ENCODE measurements at regions not wholly inside any gene's neighbourhood (a gene's known extent, or its start where the extent isn't known, plus 50 kb on each side); places are given as distances from the start of the nearest gene placed in this dataset.
A peak's percentile ranks its signal among the peaks of the same experiment; 100 is the strongest.
"Not testable (repeated sequence)": the region's sequence is repeated elsewhere in the genome, so short reads cannot be mapped to it uniquely, and the experiment has no call there.

DNA sequence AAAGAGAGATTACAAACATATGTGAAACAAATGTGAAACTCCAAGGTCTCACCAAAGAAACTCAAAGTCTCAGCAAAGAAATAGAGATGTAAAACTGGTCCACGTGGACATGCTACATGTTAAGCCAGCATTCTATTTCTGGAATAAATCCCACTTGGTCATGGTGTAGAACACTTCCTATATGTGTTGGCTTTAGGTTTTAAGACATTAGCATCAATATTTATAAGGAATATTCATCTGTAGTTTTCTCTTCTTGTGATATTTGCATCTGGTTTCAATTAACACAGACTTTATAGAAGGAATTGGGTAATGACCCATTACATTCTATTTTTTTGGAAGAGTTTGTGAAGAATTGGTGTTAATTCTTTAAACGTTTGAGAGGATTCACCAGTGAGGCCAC is 133.1 kb downstream of the COPS8 start:
- DNase-seq: no peak

DNA sequence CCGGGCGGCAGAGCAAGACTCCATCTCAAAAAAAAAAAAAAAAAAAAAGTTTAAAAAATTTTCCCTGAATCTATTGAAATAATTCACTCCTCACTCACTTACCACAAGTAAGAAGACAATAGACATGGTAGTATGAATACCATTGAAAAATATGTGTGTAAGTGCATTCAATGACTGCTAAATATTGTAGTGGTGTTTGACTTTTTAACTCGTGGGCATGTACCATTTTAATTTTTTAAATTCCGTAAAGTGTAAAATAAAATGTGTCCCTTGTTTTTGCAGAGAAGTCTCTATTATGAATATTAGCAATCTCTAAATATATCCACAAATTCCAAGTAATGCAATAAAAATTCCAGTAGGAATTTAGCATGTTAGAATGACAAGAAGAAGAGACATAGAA is 134.1 kb downstream of the COPS8 start:
- no peak for DNase-seq

DNA sequence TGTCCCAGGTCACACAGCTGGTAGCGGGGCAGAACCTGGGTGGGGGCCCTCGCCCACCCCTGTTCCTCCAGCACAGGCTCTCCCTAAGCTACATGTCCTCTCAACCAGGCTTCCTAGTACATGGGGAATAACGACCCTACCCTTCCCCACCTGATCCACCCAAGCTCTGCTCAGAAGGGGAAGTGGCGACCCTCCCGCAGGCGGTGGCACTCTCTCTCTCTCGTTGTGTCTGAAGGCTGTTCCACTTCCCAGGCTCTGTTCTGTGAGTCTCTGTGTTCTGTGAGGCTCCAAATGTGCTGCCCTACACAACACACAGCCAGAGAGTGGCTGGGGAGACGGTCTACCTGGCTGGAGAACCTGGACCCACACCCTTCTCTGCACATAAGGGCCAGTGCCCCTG is 135.8 kb downstream of the COPS8 start:
- DNase-seq: no peak

DNA sequence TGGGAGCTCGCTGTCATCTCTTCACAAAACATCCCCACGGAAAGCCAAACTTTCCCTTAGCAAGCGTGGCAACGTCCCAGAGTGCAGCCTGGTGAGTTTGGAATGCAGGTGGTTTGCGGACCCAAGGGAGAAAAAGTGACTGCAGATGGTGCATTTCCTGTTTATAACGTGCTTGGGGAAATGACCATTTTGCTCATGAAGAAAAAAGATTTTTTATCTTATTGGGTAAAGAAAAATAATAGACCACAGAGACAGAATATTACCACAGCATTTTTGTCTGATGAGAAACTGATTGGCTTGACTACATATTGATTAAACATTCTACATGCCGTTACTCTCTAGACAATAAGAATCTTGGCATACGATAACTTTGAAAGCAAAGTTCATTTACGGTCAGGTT is 136.5 kb downstream of the COPS8 start:
- no peak for DNase-seq

DNA sequence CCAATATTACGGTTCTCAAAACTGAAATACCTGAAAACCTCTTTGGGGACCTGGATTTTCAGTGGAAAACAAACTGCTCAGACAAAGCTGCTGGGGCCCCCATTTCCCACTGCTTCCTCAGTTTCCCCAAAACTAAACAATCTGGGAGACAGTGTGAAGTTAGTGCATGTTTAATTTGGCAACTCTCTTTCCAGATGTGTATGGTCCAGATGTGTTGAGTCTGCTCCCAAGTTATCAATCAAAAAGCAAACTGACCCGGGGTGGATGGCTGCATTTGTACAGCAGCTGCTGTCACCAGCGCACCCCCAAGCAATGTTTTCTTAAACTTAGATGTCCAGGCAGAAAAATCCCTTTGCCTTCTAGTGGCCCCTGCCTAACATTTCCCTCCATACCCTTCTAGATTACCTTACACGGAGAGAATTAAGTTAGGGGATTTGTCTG is 136.9 kb downstream of the COPS8 start:
- DNase-seq: no peak

DNA sequence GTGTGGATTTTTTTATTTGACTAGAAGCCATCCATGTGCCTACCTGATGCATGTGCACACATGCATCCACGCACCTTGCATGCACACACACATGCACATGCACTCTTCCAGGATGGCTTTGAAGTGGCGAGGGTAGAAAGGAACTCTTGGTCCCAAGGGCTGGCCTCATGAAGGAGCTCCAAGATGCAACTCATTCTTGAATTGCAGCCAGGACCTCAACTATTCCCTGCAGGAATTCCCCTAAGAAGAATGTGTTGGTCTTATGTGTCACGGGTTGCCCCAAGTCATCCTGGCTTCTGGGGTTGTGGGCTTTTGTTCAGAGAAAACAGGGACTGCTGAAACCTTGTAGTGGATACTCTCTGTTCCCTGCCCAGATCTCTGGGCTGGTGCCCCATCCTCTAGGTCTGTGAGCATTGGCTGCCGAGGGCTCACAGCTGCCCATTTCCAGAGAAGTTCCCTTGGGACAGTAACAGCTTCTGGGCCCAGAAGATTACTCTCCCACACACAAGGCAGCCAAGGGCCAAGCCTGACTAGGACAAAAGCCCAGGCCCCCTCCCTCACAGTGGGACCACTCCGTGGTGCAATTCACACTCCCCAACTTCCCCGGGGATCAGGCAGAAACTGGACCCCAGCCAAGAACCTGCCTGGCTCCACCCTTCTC is 137.6 kb downstream of the COPS8 start:
- peak; percentile 77 for DNase-seq

DNA sequence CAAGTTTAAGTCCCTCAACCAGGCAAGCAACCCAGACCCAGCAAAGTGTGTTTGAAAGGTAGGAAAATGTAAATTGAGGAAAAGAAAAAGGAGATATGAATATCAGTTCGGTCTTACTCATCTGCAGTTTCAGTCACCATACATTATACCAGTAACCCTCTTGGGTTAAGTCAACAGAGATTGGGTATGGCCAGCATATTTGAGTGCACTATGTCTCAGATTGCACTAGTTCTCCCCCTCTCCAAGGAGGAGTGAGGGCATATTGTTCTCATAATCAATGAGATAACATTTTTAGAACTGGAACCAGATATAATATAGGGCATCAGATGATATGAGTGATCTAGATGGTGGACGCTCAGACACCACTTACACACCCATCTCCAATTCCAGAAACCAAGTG is 141.5 kb downstream of the COPS8 start:
- DNase-seq: no peak

DNA sequence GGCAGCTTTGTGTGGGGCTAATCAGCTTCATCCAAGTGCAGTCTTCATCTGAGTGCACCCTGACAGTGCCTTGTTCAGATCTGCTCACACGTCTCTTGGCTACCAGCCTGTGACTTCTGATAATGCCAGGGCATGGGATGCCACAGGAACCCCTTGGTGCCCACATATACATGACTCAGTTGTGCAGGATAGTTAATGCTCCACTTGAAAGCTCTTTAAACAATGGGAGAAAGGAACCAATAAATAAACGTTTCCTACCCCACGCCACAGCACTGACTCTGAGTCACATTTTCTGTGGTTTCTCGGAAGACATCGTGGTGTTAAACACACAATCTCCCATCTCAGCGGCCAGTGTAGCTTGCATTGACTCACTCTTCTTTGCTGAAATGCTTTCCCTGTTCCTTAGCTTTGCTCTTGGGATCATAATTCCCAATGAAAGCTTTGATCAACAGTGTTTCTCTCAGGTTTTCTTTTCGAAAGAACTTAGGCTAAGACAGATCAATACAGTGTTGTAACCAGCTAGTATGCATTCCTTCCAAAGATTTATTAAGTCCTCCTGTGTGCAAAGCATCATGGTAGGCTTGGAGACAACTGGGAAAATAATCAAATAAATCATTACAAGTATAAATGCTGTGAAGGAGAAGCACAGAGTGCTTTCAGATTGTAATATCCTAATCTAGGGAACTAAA is 142.0 kb downstream of the COPS8 start:
- DNase-seq: no peak

DNA sequence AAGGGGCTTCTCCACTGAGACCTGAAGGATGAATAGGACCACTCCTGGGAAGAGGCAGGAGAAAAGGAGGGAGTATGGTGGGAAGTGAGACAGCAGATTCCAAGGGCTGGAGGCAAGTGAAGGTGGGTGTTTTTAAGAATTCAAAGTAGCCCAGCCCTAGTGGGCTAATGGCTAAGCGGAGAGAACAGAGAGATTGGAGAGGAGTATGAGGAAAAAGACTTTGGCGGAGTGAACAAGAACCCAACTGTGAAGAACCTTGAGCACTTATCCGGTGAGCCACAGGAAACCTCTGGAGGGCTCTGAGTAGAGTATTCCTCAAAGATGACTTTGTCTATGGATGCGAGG is 142.6 kb downstream of the COPS8 start:
- DNase-seq: no peak

DNA sequence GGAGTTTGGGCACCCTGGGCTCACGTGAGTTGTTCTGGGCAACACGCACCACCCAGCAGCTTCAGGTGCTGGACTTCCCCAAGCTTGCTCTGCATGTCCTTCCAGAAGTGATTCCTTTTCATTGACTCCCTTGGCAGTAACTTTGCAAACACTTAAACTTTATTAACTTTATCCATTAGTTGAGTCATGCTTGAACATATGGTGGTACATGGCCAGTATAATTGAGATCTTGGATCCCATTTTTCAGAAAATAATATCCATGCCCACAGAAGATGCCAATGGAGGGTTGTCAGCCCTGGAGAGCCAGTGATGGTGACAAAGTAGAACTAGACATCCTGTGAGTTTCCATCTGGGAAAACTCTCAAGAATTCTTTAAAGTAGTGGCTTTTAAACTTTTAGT is 144.2 kb downstream of the COPS8 start:
- no peak for DNase-seq

DNA sequence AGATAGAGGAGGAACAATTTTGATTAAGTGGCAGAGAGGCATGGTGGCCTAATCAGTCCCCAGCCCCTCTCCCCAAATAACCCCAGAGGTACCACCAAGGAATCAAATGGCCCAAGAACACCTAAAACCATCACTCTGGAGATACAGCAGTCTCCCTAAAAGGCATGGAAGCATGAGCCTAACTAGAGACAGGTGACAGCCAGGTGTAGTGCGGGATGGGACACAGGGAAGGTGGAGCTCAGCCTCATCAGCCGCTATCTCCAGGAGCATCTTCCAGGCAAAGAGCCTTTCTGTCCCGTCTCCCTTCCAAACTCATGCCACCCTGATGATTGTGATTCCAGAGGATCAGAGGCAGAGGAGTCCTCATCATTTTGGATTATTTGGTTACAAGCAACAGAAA is 144.7 kb downstream of the COPS8 start:
- no peak for DNase-seq

DNA sequence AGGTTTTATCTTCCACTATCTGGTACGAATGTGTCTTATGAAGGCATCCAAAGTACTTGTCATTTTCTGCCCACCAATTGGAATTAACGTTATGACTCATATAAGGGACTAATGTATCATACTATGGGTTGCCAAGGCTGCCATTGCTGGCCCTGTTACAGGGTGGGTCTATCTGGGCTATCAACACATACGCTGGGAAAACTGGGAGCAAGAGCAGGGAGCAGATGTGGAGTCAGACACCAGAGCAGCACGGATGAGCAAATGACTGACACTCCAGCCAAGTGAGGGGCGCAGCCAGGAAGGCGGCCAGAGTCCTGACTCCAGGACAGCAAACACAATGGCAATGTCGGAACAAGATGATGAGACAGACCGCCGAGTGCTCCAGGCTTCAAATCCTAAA is 145.9 kb downstream of the COPS8 start:
- no peak for DNase-seq

DNA sequence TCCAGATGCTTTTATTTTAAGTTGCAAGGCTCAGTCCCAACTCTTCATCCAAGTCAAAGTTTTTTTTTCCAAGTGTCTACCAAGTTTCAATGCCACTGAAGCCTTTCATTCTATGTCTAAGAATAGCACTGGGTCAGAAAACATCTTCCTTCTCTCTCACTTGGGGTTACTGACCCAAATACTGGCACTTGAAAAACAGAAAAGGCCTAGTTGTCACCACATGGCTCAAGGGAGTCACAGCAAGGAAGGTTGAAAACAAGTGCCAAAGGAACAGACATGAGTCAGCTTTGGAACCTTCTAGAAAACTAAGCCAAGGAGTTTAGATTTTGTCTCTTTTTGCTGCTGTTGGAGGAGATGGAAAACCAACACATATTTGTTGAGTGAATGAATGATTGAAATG is 146.5 kb downstream of the COPS8 start:
- no peak for DNase-seq

DNA sequence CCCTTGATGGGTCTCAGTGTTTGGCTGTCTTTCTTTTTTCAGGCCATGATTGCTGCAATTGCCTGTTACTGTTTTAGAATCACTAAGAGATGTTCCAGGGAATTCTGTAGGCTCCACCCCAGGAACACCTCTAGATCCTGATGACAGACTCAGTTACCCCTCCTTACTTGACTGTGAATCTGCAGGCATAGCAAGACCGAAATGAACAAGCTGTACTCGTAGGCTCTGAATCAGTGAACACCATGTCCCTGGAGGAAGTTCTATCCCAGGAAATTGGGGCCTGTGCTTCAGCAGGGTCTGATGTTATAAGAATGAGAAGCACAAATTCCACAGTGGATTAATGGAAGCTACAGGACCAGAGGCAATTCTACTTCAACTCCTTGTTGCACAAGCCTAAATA is 148.6 kb downstream of the COPS8 start:
- no peak for DNase-seq

DNA sequence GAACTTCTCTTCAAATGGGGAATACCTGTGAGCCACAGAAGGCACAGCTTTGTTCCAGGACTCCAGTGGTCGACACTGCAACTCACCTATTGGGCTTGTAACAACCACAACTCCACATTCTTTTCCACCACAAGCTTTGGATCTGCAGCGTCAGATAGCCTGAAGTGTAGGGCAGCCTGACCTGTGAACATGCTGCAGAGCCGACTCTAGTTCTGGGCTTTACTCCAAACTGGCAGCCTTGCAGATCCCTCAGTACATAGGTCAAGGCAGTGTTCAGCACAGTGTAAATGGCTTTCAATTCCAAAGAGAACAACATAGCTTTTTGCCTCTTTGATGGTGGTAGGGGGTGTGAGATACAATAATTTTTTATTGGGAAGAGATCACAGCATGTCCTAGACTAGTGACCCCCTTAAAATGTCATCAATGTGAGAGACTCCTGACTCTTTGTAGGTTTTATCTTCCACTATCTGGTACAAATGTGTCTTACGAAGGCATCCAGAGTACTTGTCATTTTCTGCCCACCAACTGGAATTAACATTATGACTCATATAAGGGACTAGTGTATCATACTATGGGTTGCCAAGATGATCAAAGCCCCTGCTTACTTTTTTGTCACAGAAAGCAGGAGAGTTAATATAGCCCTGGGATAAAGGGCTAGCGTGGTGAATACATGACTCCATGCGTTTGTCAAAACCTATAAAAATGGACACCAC is 149.8 kb downstream of the COPS8 start:
- DNase-seq: no peak

DNA sequence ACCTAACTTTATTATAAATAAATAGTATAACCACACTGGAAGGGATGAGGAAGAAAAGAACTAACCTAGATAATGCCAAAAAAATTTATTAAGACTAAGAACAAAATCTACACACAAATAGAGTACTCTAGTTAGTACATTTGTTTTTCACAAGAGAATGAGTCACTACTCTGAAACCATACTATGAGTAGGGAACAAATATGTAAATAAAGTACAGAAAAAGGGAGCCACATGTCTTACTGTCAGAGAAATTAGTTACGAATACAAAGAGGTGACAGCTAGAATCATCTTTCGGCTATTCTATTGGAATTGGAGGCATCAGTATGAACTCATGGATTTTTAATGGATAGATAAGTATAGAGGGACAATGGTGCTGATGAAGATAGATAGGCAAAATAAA is 150.5 kb downstream of the COPS8 start:
- no peak for DNase-seq

DNA sequence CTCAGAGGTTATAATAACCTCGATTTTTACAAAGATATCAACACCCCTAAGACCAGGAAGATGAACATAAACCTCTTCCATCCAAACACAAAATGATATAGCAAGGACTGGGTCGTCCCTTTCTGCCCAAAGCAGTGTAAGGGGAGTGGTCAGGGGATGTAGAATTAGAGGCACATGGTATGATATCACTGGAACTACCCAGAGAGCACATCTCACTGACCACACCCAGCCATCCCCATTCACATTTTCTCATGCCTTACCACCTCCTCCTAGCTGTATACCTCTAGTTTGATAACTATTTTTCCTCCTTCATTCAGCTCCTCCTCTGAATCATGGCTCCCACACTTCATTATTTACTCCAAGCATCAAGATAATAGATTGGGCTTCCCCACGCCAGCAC is 152.6 kb downstream of the COPS8 start:
- DNase-seq: no peak

DNA sequence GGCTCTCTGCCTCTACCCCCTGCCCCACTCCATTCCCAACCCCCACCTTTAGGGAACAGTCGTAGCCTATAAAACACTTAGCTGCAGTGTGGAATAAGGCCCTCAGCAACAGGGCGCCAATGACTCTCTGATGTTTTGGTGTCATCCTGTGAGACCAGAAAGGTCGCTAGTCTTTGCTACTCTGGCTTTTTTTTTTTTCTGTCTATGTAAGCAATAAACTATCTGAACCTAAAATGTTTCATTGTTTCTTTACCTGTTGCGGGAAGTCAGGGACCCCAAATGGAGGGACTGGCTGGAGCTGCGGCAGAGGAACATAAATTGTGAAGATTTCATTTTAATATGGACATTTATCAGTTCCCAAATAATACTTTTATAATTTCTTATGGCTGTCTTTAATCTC is 154.6 kb downstream of the COPS8 start:
- no peak for DNase-seq

DNA sequence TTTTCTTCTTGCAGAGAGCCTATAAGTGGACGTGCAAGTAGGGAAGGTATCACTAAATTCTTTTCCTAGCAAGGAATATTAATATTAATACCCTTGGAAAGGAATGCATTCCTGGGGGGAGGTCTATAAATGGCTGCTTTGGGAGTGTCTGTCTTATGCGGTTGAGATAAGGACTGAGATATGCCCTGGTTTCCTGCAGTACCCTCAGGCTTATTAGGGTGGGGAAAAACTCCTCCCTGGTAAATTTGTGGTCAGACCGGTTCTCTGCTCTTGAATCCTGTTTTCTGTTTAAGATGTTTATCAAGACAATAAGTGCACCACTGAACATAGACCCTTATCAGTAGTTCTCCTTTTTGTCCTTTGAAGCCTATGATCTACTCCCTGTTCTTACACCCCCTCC is 155.2 kb downstream of the COPS8 start:
- DNase-seq: not testable (repeated sequence)

DNA sequence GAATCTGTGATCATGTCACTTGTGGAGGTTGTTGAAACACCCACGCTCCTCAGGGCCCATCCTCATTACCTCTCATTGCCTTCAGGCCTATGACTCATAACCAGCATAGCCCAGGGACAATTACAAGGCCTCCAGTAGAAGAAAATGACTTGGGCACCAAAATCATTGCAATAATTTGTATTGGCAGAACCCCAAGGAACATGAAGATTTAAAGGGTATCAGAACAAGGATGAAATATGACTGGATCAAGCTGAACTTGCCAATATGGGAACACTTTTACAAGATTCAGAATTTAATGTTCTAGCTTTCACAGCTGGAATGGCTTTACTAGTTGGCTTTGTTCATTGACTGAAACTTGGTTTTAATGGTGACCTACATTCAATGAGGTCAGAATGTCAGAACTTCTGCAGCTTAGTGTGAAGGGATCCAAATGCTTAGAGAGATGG is 156.4 kb downstream of the COPS8 start:
- DNase-seq: no peak

DNA sequence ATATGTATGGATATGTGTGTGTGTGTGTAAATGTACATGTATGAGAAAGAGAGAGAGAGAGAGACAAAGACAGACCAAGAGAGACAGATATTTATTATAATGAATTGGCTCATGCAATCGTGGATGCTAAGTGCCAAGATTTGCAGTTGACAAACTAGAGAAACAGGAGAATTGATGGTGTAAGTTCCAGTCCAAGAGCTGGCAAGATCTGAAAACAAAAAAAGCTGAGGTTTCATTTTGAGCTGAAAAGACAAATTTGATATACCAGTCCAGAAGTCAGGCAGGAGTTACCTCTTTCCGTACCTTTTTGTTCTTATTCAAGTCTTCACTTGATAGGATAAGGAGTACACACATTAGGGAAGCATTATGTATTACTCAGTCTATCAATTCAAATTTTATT is 157.8 kb downstream of the COPS8 start:
- DNase-seq: no peak

DNA sequence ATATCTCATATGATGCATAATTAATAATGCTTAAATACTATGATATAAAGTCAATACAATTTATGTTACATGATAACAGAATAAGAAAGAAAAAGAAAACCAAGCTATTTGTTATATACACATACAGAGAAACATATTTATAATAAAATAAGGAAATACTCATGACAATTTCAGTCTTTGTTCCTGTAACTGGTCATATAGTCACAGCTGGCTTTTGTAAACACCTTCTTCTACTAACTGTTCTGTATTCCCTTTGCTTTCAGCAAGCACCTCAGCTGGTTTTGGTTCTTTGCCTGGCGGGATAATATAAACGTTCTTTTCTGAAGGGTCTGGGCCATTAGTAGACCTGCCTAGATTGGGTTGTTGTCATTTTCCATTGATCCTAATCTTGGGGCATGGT is 158.5 kb downstream of the COPS8 start:
- no peak for DNase-seq

DNA sequence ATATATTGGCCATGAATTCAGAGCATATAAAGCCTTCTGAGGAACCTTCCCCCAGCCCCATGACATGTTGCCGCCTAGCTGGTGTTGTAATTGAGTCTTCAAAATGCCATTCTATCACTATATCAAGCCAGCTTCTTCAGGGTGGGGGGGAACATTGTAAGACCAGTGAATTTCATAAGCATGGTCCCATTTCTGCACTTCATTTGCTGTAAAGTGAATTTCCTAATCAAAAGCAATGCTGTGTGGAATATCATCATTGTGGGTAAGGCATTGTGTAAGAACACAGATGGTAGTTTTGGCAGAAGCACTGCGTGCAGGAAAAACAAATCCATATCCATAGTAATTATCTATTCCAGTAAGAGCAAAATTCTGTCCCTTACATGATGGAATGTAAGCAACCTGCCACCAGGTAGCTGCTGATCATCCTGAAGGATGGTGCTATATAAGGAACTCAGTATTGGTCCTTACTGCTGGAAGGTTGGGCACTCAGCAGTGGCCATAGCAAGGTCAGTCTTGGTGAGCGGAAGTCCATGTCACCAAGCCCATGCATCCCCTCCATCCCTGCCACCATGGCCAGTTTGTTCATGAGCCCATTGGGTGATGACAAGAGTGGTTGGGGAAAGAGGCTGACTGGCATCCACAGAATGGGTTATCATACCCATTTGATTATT is 159.4 kb downstream of the COPS8 start:
- DNase-seq: no peak

DNA sequence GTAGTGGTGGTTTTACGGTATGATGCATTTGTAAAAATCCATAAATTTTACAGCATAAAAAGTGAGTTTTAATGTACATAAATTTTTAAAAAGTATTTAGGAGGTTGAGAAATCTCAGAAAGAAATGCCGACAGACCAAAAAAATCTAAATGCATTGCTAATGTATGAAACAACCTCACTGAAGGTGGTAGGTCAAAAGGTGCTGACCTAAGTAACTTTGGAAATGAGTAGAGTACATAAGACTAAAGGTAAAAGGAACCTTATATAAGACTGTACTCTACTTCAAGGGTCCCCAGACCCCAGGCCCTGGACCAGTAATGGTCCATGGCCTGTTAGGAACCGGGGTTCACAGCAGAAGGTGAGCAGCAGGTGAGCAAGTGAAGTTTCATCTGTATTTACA is 163.4 kb downstream of the COL6A3 start:
- no peak for DNase-seq
